ENCODE measurements at regions not wholly inside any gene's neighbourhood (a gene's known extent, or its start where the extent isn't known, plus 50 kb on each side); places are given as distances from the start of the nearest gene placed in this dataset.
"Not testable (repeated sequence)": the region's sequence is repeated elsewhere in the genome, so short reads cannot be mapped to it uniquely, and the experiment has no call there.

GRCh38 chr7:65144119-65144518 lies 137.6 kb upstream of the ERV3-1 start:
- TF ChIP-seq CTCF, POLR2A (IDR thresholded peaks at IDR 0.05): not testable (repeated sequence)

All from lower leg skin (tissue), 3 donors.